NCI-H226 (cell line): ENCODE measurements at regions not wholly inside any gene's neighbourhood (a gene's known extent, or its start where the extent isn't known, plus 50 kb on each side); places are given as distances from the start of the nearest gene placed in this dataset.

Experiments
- DNase-seq: peaks from one replicate; pipeline ENCODE4 v3.0.0-alpha.2; 2015

- DNase-seq = no peak
Measured at GRCh38 chr11:98793276-98793675, 227.5 kb upstream of the CNTN5 start.

GRCh38 chr11:98798333-98798732, 222.4 kb upstream of the CNTN5 start:
- no peak for DNase-seq

GRCh38 chr11:98800696-98801095, 220.1 kb upstream of the CNTN5 start:
- DNase-seq = no peak

GRCh38 chr11:98828986-98829708, 191.6 kb upstream of the CNTN5 start:
- no peak for DNase-seq

- no peak for DNase-seq
Measured at GRCh38 chr11:98829971-98830370, 190.8 kb upstream of the CNTN5 start.

- DNase-seq = no peak
Measured at GRCh38 chr11:98834776-98835175, 186.0 kb upstream of the CNTN5 start.

GRCh38 chr11:98835335-98835734, 185.4 kb upstream of the CNTN5 start:
- no peak for DNase-seq

GRCh38 chr11:98836156-98836555, 184.6 kb upstream of the CNTN5 start:
- no peak for DNase-seq

- no peak for DNase-seq
Measured at GRCh38 chr11:98842187-98842586, 178.6 kb upstream of the CNTN5 start.

GRCh38 chr11:98862169-98862568, 158.6 kb upstream of the CNTN5 start:
- no peak for DNase-seq

- no peak for DNase-seq
Measured at GRCh38 chr11:98871690-98872089, 149.1 kb upstream of the CNTN5 start.

GRCh38 chr11:98874050-98874449, 146.7 kb upstream of the CNTN5 start:
- no peak for DNase-seq

- DNase-seq = no peak
Measured at GRCh38 chr11:98895936-98896335, 124.8 kb upstream of the CNTN5 start.

GRCh38 chr11:98940913-98941312, 79.8 kb upstream of the CNTN5 start:
- peak; percentile 3 for DNase-seq

- no peak for DNase-seq
Measured at GRCh38 chr11:98944461-98944860, 76.3 kb upstream of the CNTN5 start.

GRCh38 chr11:98952107-98952506, 68.6 kb upstream of the CNTN5 start:
- DNase-seq = no peak

GRCh38 chr11:98955551-98955950, 65.2 kb upstream of the CNTN5 start:
- DNase-seq = no peak

GRCh38 chr11:98964146-98964545, 56.6 kb upstream of the CNTN5 start:
- DNase-seq = no peak

GRCh38 chr11:98965358-98965757, 55.4 kb upstream of the CNTN5 start:
- no peak for DNase-seq

- no peak for DNase-seq
Measured at GRCh38 chr11:98965775-98966174, 55.0 kb upstream of the CNTN5 start.

GRCh38 chr11:98967005-98967404, 53.7 kb upstream of the CNTN5 start:
- DNase-seq = no peak
